Amniotic epithelial cell (primary cell): ENCODE measurements at regions not wholly inside any gene's neighbourhood (a gene's known extent, or its start where the extent isn't known, plus 50 kb on each side); places are given as distances from the start of the nearest gene placed in this dataset.

Source experiments
- DNase-seq: peaks from one replicate; pipeline ENCODE4 v3.0.0-alpha.2; 2010; ENCODE audit warnings: low read depth

GRCh38 chr6:44661221-44662008 is 273.9 kb downstream of the CDC5L start:
- DNase-seq: peak; percentile 61

GRCh38 chr6:44662461-44663121 is 275.1 kb downstream of the CDC5L start:
- DNase-seq: peak; percentile 63

GRCh38 chr6:44663860-44664634 is 276.5 kb downstream of the CDC5L start:
- no peak for DNase-seq

GRCh38 chr6:44664716-44665115 is 277.2 kb downstream of the CDC5L start:
- DNase-seq: peak; percentile 65

GRCh38 chr6:44665143-44665542 is 277.6 kb downstream of the CDC5L start:
- DNase-seq: no peak

- no peak for DNase-seq
These were observed 278.2 kb downstream of the CDC5L start for GRCh38 chr6:44665683-44666082.

- DNase-seq: no peak
These were observed 278.8 kb downstream of the CDC5L start for GRCh38 chr6:44666324-44666723.

- DNase-seq: peak; percentile 96
These were observed 279.7 kb downstream of the CDC5L start for GRCh38 chr6:44667226-44667625.

- DNase-seq: peak; percentile 37
These were observed 280.3 kb downstream of the CDC5L start for GRCh38 chr6:44667668-44668390.

GRCh38 chr6:44668391-44668930 is 281.0 kb downstream of the CDC5L start:
- no peak for DNase-seq

- DNase-seq: no peak
These were observed 281.7 kb downstream of the CDC5L start for GRCh38 chr6:44668976-44669934.

- no peak for DNase-seq
These were observed 282.6 kb downstream of the CDC5L start for GRCh38 chr6:44670146-44670545.

- DNase-seq: no peak
These were observed 283.8 kb downstream of the CDC5L start for GRCh38 chr6:44671333-44671732.

GRCh38 chr6:44672086-44672485 is 284.6 kb downstream of the CDC5L start:
- DNase-seq: no peak

- DNase-seq: no peak
These were observed 285.3 kb downstream of the CDC5L start for GRCh38 chr6:44672841-44673240.

- no peak for DNase-seq
These were observed 287.0 kb downstream of the CDC5L start for GRCh38 chr6:44674226-44675155.

GRCh38 chr6:44675449-44675848 is 287.9 kb downstream of the CDC5L start:
- DNase-seq: no peak

- no peak for DNase-seq
These were observed 288.8 kb downstream of the CDC5L start for GRCh38 chr6:44676246-44676790.

- no peak for DNase-seq
These were observed 289.4 kb downstream of the CDC5L start for GRCh38 chr6:44676826-44677433.
